ENCODE measurements at regions not wholly inside any gene's neighbourhood (a gene's known extent, or its start where the extent isn't known, plus 50 kb on each side); places are given as distances from the start of the nearest gene placed in this dataset.

GRCh38 chr6:163839296-163839695 lies 424.8 kb downstream of the QKI start:
- no peak overlapping the region for H3K4me3 ChIP-seq
- no peak for ATAC-seq
- H3K9me3 ChIP-seq = peaks cover 0 to 12% of the 10 kb centered on the region in 2 donors

GRCh38 chr6:163837691-163838431 lies 423.3 kb downstream of the QKI start:
- no peaks in the 10 kb centered on the region for H3K27me3 ChIP-seq
- ATAC-seq = no peak
- peaks cover 0 to 12% of the 10 kb centered on the region in 2 donors for H3K9me3 ChIP-seq
- TF ChIP-seq, protein P1, sequence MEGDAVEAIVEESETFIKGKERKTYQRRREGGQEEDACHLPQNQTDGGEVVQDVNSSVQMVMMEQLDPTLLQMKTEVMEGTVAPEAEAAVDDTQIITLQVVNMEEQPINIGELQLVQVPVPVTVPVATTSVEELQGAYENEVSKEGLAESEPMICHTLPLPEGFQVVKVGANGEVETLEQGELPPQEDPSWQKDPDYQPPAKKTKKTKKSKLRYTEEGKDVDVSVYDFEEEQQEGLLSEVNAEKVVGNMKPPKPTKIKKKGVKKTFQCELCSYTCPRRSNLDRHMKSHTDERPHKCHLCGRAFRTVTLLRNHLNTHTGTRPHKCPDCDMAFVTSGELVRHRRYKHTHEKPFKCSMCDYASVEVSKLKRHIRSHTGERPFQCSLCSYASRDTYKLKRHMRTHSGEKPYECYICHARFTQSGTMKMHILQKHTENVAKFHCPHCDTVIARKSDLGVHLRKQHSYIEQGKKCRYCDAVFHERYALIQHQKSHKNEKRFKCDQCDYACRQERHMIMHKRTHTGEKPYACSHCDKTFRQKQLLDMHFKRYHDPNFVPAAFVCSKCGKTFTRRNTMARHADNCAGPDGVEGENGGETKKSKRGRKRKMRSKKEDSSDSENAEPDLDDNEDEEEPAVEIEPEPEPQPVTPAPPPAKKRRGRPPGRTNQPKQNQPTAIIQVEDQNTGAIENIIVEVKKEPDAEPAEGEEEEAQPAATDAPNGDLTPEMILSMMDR (IDR thresholded peaks at IDR 0.05) = no peak
- no peaks in the 10 kb centered on the region for H3K4me1 ChIP-seq
- peak in 2 of 4 donors; percentile 29 to 32 for DNase-seq
- H3K4me3 ChIP-seq = no peak overlapping the region
- no peaks in the 10 kb centered on the region for H3K36me3 ChIP-seq
- intact Hi-C loops (cut with DNase I) = no loop called here
- no peak overlapping the region for H3K27ac ChIP-seq

More at GRCh38 chr6:163839296-163839695, 424.8 kb downstream of the QKI start:
- Histone ChIP-seq H3K36me3 (no peaks in the 10 kb centered on the region), H3K4me1 (no peaks in the 10 kb centered on the region), H3K27ac (no peak overlapping the region), H3K27me3 (no peaks in the 10 kb centered on the region)
- TF ChIP-seq, protein P1 (IDR thresholded peaks at IDR 0.05) = no peak
- no peak for DNase-seq
- intact Hi-C loops (cut with DNase I) = no loop called here

DNA sequence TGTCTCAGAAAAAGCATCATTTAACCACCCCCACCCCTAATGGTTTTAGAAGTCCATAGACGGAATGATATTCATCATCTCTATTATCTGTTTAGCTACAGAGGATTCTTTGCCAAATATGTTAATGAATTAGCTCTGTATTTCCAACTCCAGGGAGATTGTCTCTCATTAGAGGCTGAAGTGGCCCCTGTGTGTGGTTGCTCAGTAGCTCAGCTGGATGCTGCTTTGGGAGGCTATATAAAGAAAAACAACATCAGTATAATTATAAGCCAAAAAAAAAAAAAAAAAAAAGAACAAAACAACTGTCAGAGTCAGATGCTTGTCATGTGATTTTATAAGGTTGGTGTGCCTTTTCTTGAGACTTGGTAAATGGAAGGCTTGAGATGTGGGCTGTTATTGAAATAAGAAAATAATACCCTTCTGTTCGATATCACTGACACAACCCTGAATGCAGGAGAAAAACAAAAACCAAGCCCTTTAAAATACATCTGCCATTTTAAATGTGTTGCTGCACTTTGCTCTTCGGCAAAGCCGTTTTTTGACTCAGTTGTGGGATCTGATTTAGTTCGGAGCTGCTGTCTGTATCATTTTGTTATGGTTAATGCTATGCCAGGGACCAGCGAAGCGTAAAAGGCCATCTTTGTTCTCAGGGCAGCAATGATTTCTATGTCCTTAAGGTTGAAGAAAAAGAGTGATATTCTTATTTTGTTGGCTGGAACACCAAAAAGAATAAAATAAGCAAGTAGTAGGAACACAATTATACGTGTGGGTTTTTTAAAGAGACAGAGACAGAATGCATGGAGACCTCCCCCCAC lies 422.6 kb downstream of the QKI start:
- ATAC-seq (no peak), DNase-seq (no peak)
- Histone ChIP-seq H3K4me1 (no peaks in the 10 kb centered on the region), H3K36me3 (no peaks in the 10 kb centered on the region), H3K4me3 (no peak overlapping the region), H3K27ac (no peak overlapping the region), H3K9me3 (peaks cover 0 to 11% of the 10 kb centered on the region in 2 donors), H3K27me3 (no peaks in the 10 kb centered on the region)
- intact Hi-C loops (cut with DNase I) = no loop called here
- TF ChIP-seq, protein P1 (IDR thresholded peaks at IDR 0.05) = no peak

DNA sequence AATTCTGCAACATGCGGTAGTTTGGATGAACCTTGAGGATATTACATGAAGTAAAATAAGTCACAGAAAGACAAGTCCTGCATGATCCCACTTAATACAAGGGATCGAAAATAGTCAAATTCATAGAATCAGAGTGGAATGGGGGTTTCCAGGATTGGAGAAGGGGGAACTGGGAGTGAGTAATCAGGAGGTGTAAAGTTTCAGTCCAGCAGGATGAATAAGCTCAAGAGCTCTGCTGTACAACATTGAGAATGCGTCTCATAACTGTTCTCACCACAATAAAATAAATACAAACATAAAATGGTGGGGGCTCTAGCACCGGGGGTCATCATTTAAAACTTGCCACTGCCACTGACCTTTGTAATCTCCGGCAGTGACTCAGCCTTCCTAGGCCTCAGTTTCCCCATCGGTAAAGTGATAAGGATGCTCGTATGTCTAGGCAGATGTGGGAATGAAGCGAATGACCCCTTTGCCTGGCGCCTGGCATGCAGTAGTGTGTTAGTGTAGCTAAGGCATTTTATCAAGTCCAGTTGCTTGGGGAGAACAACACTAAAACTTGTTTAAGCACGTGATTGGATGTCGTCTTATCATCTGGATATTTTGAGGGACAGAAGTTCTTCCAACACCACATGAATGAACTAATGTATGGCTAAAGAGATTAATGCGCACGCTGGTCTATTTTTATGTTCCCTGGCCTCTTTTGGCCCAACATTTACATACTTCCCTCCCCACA lies 421.1 kb downstream of the QKI start:
- no peaks in the 10 kb centered on the region for H3K36me3 ChIP-seq
- no peaks in the 10 kb centered on the region for H3K27me3 ChIP-seq
- no peaks in the 10 kb centered on the region for H3K4me1 ChIP-seq
- no peak for DNase-seq
- no peak for ATAC-seq
- H3K9me3 ChIP-seq = peaks cover 0 to 4% of the 10 kb centered on the region in 2 donors
- no peak overlapping the region for H3K27ac ChIP-seq
- intact Hi-C loops (cut with DNase I) = no loop called here
- TF ChIP-seq, protein P1 (IDR thresholded peaks at IDR 0.05) = no peak
- no peak overlapping the region for H3K4me3 ChIP-seq
